Liver (tissue), 7 donors: ENCODE measurements at regions not wholly inside any gene's neighbourhood (a gene's known extent, or its start where the extent isn't known, plus 50 kb on each side); places are given as distances from the start of the nearest gene placed in this dataset.
A peak's percentile ranks its signal among the peaks of the same experiment; 100 is the strongest.

Experiments
- DNase-seq: peaks from one replicate; pipeline ENCODE4 v3.0.0-alpha.2; 2017; ENCODE audit warnings: low spot score
- H3K27ac ChIP-seq, 2 donors: one replicate each; pipeline ENCODE4 v1.7.0; 2013; ENCODE audit warnings: inconsistent platforms in 2 of 2, low read length in 2 of 2, control low read depth in 1 of 2, low read depth in 1 of 2, mild to moderate bottlenecking in 1 of 2
- H3K27me3 ChIP-seq, 4 donors: one replicate each; pipeline versions ENCODE4 v1.6.1 to v1.7.0; 2013; ENCODE audit warnings: low read length in 3 of 4, inconsistent platforms in 1 of 4, mild to moderate bottlenecking in 1 of 4, moderate library complexity in 1 of 4; ENCODE audit not compliant: control insufficient read depth in 4 of 4, insufficient read depth in 4 of 4
- H3K36me3 ChIP-seq, 4 donors: one replicate each; pipeline versions ENCODE4 v1.6.1 to v1.7.0; 2013; ENCODE audit warnings: low read length in 3 of 4, mild to moderate bottlenecking in 3 of 4, low read depth in 1 of 4, moderate library complexity in 1 of 4; ENCODE audit not compliant: control insufficient read depth in 4 of 4, insufficient read depth in 3 of 4
- H3K4me1 ChIP-seq, 4 donors: one replicate each; pipeline versions ENCODE4 v1.6.1 to v1.7.0; 2013; ENCODE audit warnings: low read length in 3 of 4, mild to moderate bottlenecking in 3 of 4, moderate library complexity in 1 of 4; ENCODE audit not compliant: control insufficient read depth in 4 of 4, insufficient read depth in 4 of 4
- H3K4me3 ChIP-seq, 3 donors: one replicate each; pipeline versions ENCODE4 v1.6.1 to v1.7.0; 2013; ENCODE audit warnings: low read length in 3 of 3, control low read depth in 1 of 3, low read depth in 1 of 3, mild to moderate bottlenecking in 1 of 3
- H3K9ac ChIP-seq, 2 donors: one replicate each; pipeline ENCODE4 v1.7.0; 2013; ENCODE audit warnings: low read length in 2 of 2, mild to moderate bottlenecking in 2 of 2, moderate library complexity in 2 of 2, control low read depth in 1 of 2, low read depth in 1 of 2
- H3K9me3 ChIP-seq, 4 donors: one replicate each; pipeline versions ENCODE4 v1.6.1 to v1.7.0; 2013; ENCODE audit warnings: low read length in 3 of 4; ENCODE audit not compliant: control insufficient read depth in 4 of 4
- ATF3 ChIP-seq: IDR thresholded peaks from 2 replicates; pipeline ENCODE4 v1.6.1; 2016; ENCODE audit warnings: antibody characterized with exemption
- EGR1 ChIP-seq, 2 donors: IDR thresholded peaks; 2 replicates each; pipeline ENCODE4 v1.6.1; 2016 to 2018; ENCODE audit warnings: antibody characterized with exemption in 2 of 2, low read depth in 2 of 2
- FOXA1 ChIP-seq: IDR thresholded peaks from 2 replicates; pipeline ENCODE4 v1.6.1; 2016; ENCODE audit warnings: antibody characterized with exemption
- FOXA2 ChIP-seq: IDR thresholded peaks from 2 replicates; pipeline ENCODE4 v1.6.1; 2016; ENCODE audit warnings: antibody characterized with exemption
- GABPA ChIP-seq, 2 donors: IDR thresholded peaks in 1 of 2; conservative IDR thresholded peaks in 1 of 2; 2 replicates each; pipeline ENCODE4 v1.6.1; 2016; ENCODE audit warnings: antibody characterized with exemption in 2 of 2, mild to moderate bottlenecking in 1 of 2, moderate library complexity in 1 of 2
- HNF4A ChIP-seq, 2 donors: conservative IDR thresholded peaks; 2 replicates each; pipeline ENCODE4 v1.6.1; 2016; ENCODE audit warnings: antibody characterized with exemption in 2 of 2, mild to moderate bottlenecking in 2 of 2
- JUND ChIP-seq, 2 donors: IDR thresholded peaks; 2 replicates each; pipeline ENCODE4 v1.6.1; 2016; ENCODE audit warnings: antibody characterized with exemption in 2 of 2
- MAX ChIP-seq: IDR thresholded peaks from 2 replicates; pipeline ENCODE4 v1.6.1; 2016; ENCODE audit warnings: antibody characterized with exemption
- NR2F2 ChIP-seq: IDR thresholded peaks from 2 replicates; pipeline ENCODE4 v1.6.1; 2016; ENCODE audit warnings: antibody characterized with exemption
- RAD21 ChIP-seq, 2 donors: IDR thresholded peaks; 2 replicates each; pipeline ENCODE4 v1.6.1; 2016; ENCODE audit warnings: antibody characterized with exemption in 2 of 2, mild to moderate bottlenecking in 2 of 2
- REST ChIP-seq: IDR thresholded peaks from 2 replicates; pipeline ENCODE4 v1.6.1; 2016; ENCODE audit warnings: antibody characterized with exemption, mild to moderate bottlenecking
- RXRA ChIP-seq, 2 donors: IDR thresholded peaks; 2 replicates each; pipeline ENCODE4 v1.6.1; 2017 to 2018; ENCODE audit warnings: antibody characterized with exemption in 2 of 2, mild to moderate bottlenecking in 1 of 2
- TAF1 ChIP-seq: conservative IDR thresholded peaks from 2 replicates; pipeline ENCODE4 v1.6.1; 2016; ENCODE audit warnings: antibody characterized with exemption, mild to moderate bottlenecking
- YY1 ChIP-seq: IDR thresholded peaks from 2 replicates; pipeline ENCODE4 v1.6.1; 2016; ENCODE audit warnings: antibody characterized with exemption, mild to moderate bottlenecking
- ZBTB33 ChIP-seq: IDR thresholded peaks from 2 replicates; pipeline ENCODE4 v1.6.1; 2016; ENCODE audit warnings: antibody characterized with exemption
- WGBS: extraction: QIAGEN DNeasy Blood & Tissue Kit; methylation state at CpG from one replicate; pipeline ENCODE4 v1.1.7; 2013; 5-methylcytosine and 5-hydroxymethylcytosine counted together
- donor health status: healthy.
- donor health status: healthy.
- donor health status: healthy.
- donor health status: healthy.

- no peaks in the 10 kb centered on the region for H3K9me3 ChIP-seq
- no peak overlapping the region for H3K27ac ChIP-seq
- H3K9ac ChIP-seq, result no peak overlapping the region
- no peak for DNase-seq
- H3K36me3 ChIP-seq, result no peaks in the 10 kb centered on the region
- 15% methylated on average over 4 of the region's 4 CpGs for WGBS
- H3K4me3 ChIP-seq, result no peak overlapping the region
- no peaks in the 10 kb centered on the region for H3K4me1 ChIP-seq
- TF ChIP-seq ZBTB33 (no peak), RXRA (IDR thresholded peaks at IDR 0.05) (no peak), ATF3 (no peak), JUND (IDR thresholded peaks at IDR 0.05) (no peak), HNF4A (conservative IDR thresholded peaks at IDR 0.05) (peak in 1 of 2 donors; percentile 43)
- no peaks in the 10 kb centered on the region for H3K27me3 ChIP-seq
Measured at GRCh38 chr4:180932370-180933001, 1310.7 kb upstream of the TENM3 start.

- no peaks in the 10 kb centered on the region for H3K9me3 ChIP-seq
- no peaks in the 10 kb centered on the region for H3K36me3 ChIP-seq
- no peak for DNase-seq
- H3K4me3 ChIP-seq, result no peak overlapping the region
- no peaks in the 10 kb centered on the region for H3K4me1 ChIP-seq
- no peaks in the 10 kb centered on the region for H3K27me3 ChIP-seq
- no peak overlapping the region for H3K9ac ChIP-seq
- no peak overlapping the region for H3K27ac ChIP-seq
- TF ChIP-seq RAD21 (IDR thresholded peaks at IDR 0.05) (no peak), REST (no peak), TAF1 (no peak), JUND (IDR thresholded peaks at IDR 0.05) (no peak), NR2F2 (no peak), MAX (no peak), GABPA (IDR thresholded peaks at IDR 0.05 in 1 of 2, conservative IDR thresholded peaks at IDR 0.05 in 1 of 2) (no peak), FOXA1 (no peak), YY1 (no peak), FOXA2 (no peak), EGR1 (IDR thresholded peaks at IDR 0.05; ENCODE audit: low read depth in 2 of 2) (no peak), ATF3 (no peak)
- WGBS, result 53% methylated on average over 3 of the region's 3 CpGs
Measured at GRCh38 chr4:180937083-180937482, 1306.1 kb upstream of the TENM3 start.
